Spinal cord (tissue), 9 donors: ENCODE measurements at regions not wholly inside any gene's neighbourhood (a gene's known extent, or its start where the extent isn't known, plus 50 kb on each side); places are given as distances from the start of the nearest gene placed in this dataset.

ENCODE experiments used
- DNase-seq, 6 donors: peaks; one replicate each; pipeline versions ENCODE4 v3.0.0 to v3.0.0-alpha.2; 2013 to 2015; ENCODE audit warnings: low spot score in 6 of 6, low read depth in 4 of 6
- H3K27ac ChIP-seq: one replicate; pipeline ENCODE4 v1.5.1; 2013; ENCODE audit warnings: low read depth, low read length, control low read depth
- H3K27me3 ChIP-seq: one replicate; pipeline ENCODE4 v1.6.1; 2013; ENCODE audit warnings: low read length; ENCODE audit not compliant: control insufficient read depth, insufficient read depth
- H3K36me3 ChIP-seq: one replicate; pipeline ENCODE4 v1.6.1; 2013; ENCODE audit warnings: low read length; ENCODE audit not compliant: control insufficient read depth, insufficient read depth
- H3K4me1 ChIP-seq: one replicate; pipeline ENCODE4 v1.6.1; 2013; ENCODE audit warnings: low read length; ENCODE audit not compliant: control insufficient read depth, insufficient read depth
- H3K4me3 ChIP-seq: one replicate; pipeline ENCODE4 v1.5.1; 2013; ENCODE audit warnings: low read depth, low read length, control low read depth
- H3K9me3 ChIP-seq: one replicate; pipeline ENCODE4 v1.6.1; 2013; ENCODE audit warnings: low read length; ENCODE audit not compliant: control insufficient read depth, insufficient read depth
- WGBS: methylation state at CpG from one replicate; pipeline ENCODE4 v1.1.5; 2013; ENCODE audit warnings: missing lambda C conversion rate; ENCODE audit not compliant: insufficient coverage; 5-methylcytosine and 5-hydroxymethylcytosine counted together
- donor health status: healthy.

- 52% methylated on average over 4 of the region's 11 CpGs for WGBS
- Histone ChIP-seq H3K9me3 (no peaks in the 10 kb centered on the region), H3K27me3 (peaks cover 3% of the 10 kb centered on the region), H3K36me3 (no peaks in the 10 kb centered on the region), H3K27ac (no peak overlapping the region), H3K4me3 (no peak overlapping the region), H3K4me1 (peaks cover 12% of the 10 kb centered on the region)
- DNase-seq: no peak
Observed at GRCh38 chr1:47547753-47548573, 110.1 kb downstream of the FOXD2 start.

- no peaks in the 10 kb centered on the region for H3K36me3 ChIP-seq
- H3K27ac ChIP-seq: no peak overlapping the region
- no peaks in the 10 kb centered on the region for H3K9me3 ChIP-seq
- H3K27me3 ChIP-seq: peaks cover 3% of the 10 kb centered on the region
- H3K4me1 ChIP-seq: peaks cover 12% of the 10 kb centered on the region
- H3K4me3 ChIP-seq: no peak overlapping the region
- WGBS: 83% methylated on average over 2 of the region's 2 CpGs
- DNase-seq: no peak
Observed at GRCh38 chr1:47548637-47549036, 110.8 kb downstream of the FOXD2 start.

GRCh38 chr1:47549532-47549931 lies 111.7 kb downstream of the FOXD2 start:
- 94% methylated on average over 2 of the region's 2 CpGs for WGBS
- peaks cover 5% of the 10 kb centered on the region for H3K27me3 ChIP-seq
- no peaks in the 10 kb centered on the region for H3K9me3 ChIP-seq
- H3K4me3 ChIP-seq: no peak overlapping the region
- H3K27ac ChIP-seq: no peak overlapping the region
- no peaks in the 10 kb centered on the region for H3K36me3 ChIP-seq
- H3K4me1 ChIP-seq: peaks cover 20% of the 10 kb centered on the region
- no peak for DNase-seq

- WGBS: 50% methylated on average over 1 of the region's 5 CpGs
- H3K9me3 ChIP-seq: no peaks in the 10 kb centered on the region
- no peaks in the 10 kb centered on the region for H3K36me3 ChIP-seq
- H3K4me1 ChIP-seq: peaks cover 23% of the 10 kb centered on the region
- H3K4me3 ChIP-seq: no peak overlapping the region
- no peak overlapping the region for H3K27ac ChIP-seq
- H3K27me3 ChIP-seq: peaks cover 5% of the 10 kb centered on the region
- DNase-seq: peak in 1 of 6 donors; percentile 41
Observed at GRCh38 chr1:47550929-47551328, 113.1 kb downstream of the FOXD2 start.

- peaks cover 28% of the 10 kb centered on the region for H3K4me1 ChIP-seq
- no peaks in the 10 kb centered on the region for H3K9me3 ChIP-seq
- whole genome bisulfite sequencing: 94% methylated on average over 3 of the region's 4 CpGs
- H3K4me3 ChIP-seq: no peak overlapping the region
- H3K36me3 ChIP-seq: no peaks in the 10 kb centered on the region
- no peak for DNase-seq
- peaks cover 5% of the 10 kb centered on the region for H3K27me3 ChIP-seq
- no peak overlapping the region for H3K27ac ChIP-seq
Observed at GRCh38 chr1:47551971-47552528, 114.2 kb downstream of the FOXD2 start.

GRCh38 chr1:47554082-47554481 lies 116.2 kb downstream of the FOXD2 start:
- peaks cover 19% of the 10 kb centered on the region for H3K4me1 ChIP-seq
- no peaks in the 10 kb centered on the region for H3K36me3 ChIP-seq
- WGBS: 67% methylated on average over 3 of the region's 5 CpGs
- no peak for DNase-seq
- no peak overlapping the region for H3K27ac ChIP-seq
- H3K4me3 ChIP-seq: no peak overlapping the region
- peaks cover 5% of the 10 kb centered on the region for H3K27me3 ChIP-seq
- H3K9me3 ChIP-seq: no peaks in the 10 kb centered on the region

- peaks cover 5% of the 10 kb centered on the region for H3K27me3 ChIP-seq
- H3K4me1 ChIP-seq: peaks cover 21% of the 10 kb centered on the region
- DNase-seq: no peak
- H3K36me3 ChIP-seq: no peaks in the 10 kb centered on the region
- no peak overlapping the region for H3K27ac ChIP-seq
- H3K9me3 ChIP-seq: no peaks in the 10 kb centered on the region
- WGBS: 73% methylated on average over 1 of the region's 1 CpG
- H3K4me3 ChIP-seq: no peak overlapping the region
Observed at GRCh38 chr1:47554901-47555300, 117.1 kb downstream of the FOXD2 start.

GRCh38 chr1:47555306-47555705 lies 117.5 kb downstream of the FOXD2 start:
- WGBS: 100% methylated on average over 2 of the region's 2 CpGs
- no peak overlapping the region for H3K4me3 ChIP-seq
- no peaks in the 10 kb centered on the region for H3K9me3 ChIP-seq
- H3K27me3 ChIP-seq: peaks cover 5% of the 10 kb centered on the region
- peaks cover 21% of the 10 kb centered on the region for H3K4me1 ChIP-seq
- no peaks in the 10 kb centered on the region for H3K36me3 ChIP-seq
- no peak for DNase-seq
- H3K27ac ChIP-seq: no peak overlapping the region

GRCh38 chr1:47555841-47556560 lies 118.2 kb downstream of the FOXD2 start:
- no peak overlapping the region for H3K27ac ChIP-seq
- no peak overlapping the region for H3K4me3 ChIP-seq
- WGBS: 52% methylated on average over 16 of the region's 24 CpGs

More at GRCh38 chr1:47555841-47556560, 118.2 kb downstream of the FOXD2 start:
- Histone ChIP-seq H3K4me1 (peaks cover 21% of the 10 kb centered on the region), H3K27me3 (peaks cover 9% of the 10 kb centered on the region), H3K9me3 (no peaks in the 10 kb centered on the region), H3K36me3 (no peaks in the 10 kb centered on the region)
- peak in 1 of 6 donors; percentile 48 for DNase-seq
